ENCODE measurements at regions not wholly inside any gene's neighbourhood (a gene's known extent, or its start where the extent isn't known, plus 50 kb on each side); places are given as distances from the start of the nearest gene placed in this dataset.
A peak's percentile ranks its signal among the peaks of the same experiment; 100 is the strongest.
"Not testable (repeated sequence)": the region's sequence is repeated elsewhere in the genome, so short reads cannot be mapped to it uniquely, and the experiment has no call there.

GRCh38 chr11:39361557-39361956 lies 2097.9 kb downstream of the LRRC4C start:
- Histone ChIP-seq H3K27ac (no peak overlapping the region), H3K4me1 (no peaks in the 10 kb centered on the region), H3K9me3 (no peaks in the 10 kb centered on the region), H3K36me3 (no peaks in the 10 kb centered on the region), H3K4me3 (no peak overlapping the region), H3K27me3 (replicated peaks in 1 of 7) (no peaks in the 10 kb centered on the region)
- intact Hi-C loops (cut with DNase I; ENCODE audit: low total_unique reads) = no loop called here
- WGBS, 5 donors = 79 to 87% (median 84%) methylated on average over 1 of the region's 1 CpG
- TF ChIP-seq, protein P1, sequence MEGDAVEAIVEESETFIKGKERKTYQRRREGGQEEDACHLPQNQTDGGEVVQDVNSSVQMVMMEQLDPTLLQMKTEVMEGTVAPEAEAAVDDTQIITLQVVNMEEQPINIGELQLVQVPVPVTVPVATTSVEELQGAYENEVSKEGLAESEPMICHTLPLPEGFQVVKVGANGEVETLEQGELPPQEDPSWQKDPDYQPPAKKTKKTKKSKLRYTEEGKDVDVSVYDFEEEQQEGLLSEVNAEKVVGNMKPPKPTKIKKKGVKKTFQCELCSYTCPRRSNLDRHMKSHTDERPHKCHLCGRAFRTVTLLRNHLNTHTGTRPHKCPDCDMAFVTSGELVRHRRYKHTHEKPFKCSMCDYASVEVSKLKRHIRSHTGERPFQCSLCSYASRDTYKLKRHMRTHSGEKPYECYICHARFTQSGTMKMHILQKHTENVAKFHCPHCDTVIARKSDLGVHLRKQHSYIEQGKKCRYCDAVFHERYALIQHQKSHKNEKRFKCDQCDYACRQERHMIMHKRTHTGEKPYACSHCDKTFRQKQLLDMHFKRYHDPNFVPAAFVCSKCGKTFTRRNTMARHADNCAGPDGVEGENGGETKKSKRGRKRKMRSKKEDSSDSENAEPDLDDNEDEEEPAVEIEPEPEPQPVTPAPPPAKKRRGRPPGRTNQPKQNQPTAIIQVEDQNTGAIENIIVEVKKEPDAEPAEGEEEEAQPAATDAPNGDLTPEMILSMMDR (IDR thresholded peaks at IDR 0.05 in 8 of 11, conservative IDR thresholded peaks at IDR 0.05 in 3 of 11) = no peak
- no peak for TF ChIP-seq POLR2AphosphoS5 (IDR thresholded peaks at IDR 0.05)
- no peak for TF ChIP-seq POLR2A (IDR thresholded peaks at IDR 0.05)
- DNase-seq = no peak

GRCh38 chr11:39345834-39346442 lies 2113.5 kb downstream of the LRRC4C start:
- H3K36me3 ChIP-seq = no peaks in the 10 kb centered on the region
- intact Hi-C loops (cut with DNase I; ENCODE audit: low total_unique reads) = no loop called here
- peaks cover 0 to 7% (median 0%) of the 10 kb centered on the region in 6 donors for H3K4me1 ChIP-seq
- H3K27ac ChIP-seq = no peak overlapping the region
- H3K9me3 ChIP-seq = peaks cover 0 to 8% (median 0%) of the 10 kb centered on the region in 8 donors
- H3K27me3 ChIP-seq (replicated peaks in 1 of 7) = no peaks in the 10 kb centered on the region
- no peak for DNase-seq
- H3K4me3 ChIP-seq = no peak overlapping the region
- 46 to 61% (median 58%) methylated on average over 5 of the region's 5 CpGs for WGBS, 5 donors
- TF ChIP-seq POLR2AphosphoS5 (IDR thresholded peaks at IDR 0.05) (no peak), POLR2A (IDR thresholded peaks at IDR 0.05) (no peak)
- TF ChIP-seq, protein P1 (IDR thresholded peaks at IDR 0.05 in 8 of 11, conservative IDR thresholded peaks at IDR 0.05 in 3 of 11) = no peak

DNA sequence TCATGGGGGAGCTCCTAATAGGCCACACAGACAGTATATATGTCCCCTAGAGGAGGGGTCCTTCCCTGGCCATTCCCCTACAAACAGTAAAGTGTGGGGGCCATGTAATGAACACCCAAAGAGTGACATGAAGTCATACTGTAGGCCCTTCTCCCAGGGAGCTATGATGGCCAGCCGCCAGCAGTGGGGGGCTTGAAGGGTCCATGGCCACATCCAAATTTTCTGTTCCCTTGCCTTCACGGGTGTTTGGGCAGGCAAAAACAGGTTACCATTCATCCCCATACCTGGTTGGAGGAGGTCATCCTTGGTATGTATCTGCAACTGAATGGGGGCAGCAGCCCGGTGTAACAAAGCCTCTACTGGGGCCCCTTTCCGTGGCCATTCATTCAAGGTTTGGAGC lies 2118.0 kb downstream of the LRRC4C start:
- intact Hi-C loops (cut with DNase I; ENCODE audit: low total_unique reads) = no loop called here

GRCh38 chr11:39333006-39333405 lies 2126.4 kb downstream of the LRRC4C start:
- H3K9me3 ChIP-seq = peaks cover 0 to 30% (median 12%) of the 10 kb centered on the region in 8 donors
- H3K4me3 ChIP-seq; H3K27ac ChIP-seq; H3K27me3 ChIP-seq (replicated peaks in 1 of 7); H3K4me1 ChIP-seq; intact Hi-C loops (cut with DNase I; ENCODE audit: low total_unique reads); H3K36me3 ChIP-seq: not testable (repeated sequence)
- WGBS, 5 donors = 77 to 92% (median 79%) methylated on average over 11 to 21 of the region's 21 CpGs
- peak; percentile 62 for DNase-seq

More for the DNA sequence above, 2118.0 kb downstream of the LRRC4C start:
- Histone ChIP-seq H3K9me3 (peaks cover 0 to 39% (median 19%) of the 10 kb centered on the region in 8 donors), H3K4me3 (no peak overlapping the region), H3K36me3 (no peaks in the 10 kb centered on the region), H3K27me3 (replicated peaks in 1 of 7) (no peaks in the 10 kb centered on the region), H3K27ac (no peak overlapping the region), H3K4me1 (peaks cover 0 to 6% (median 0%) of the 10 kb centered on the region in 6 donors)
- 90 to 95% (median 93%) methylated on average over 4 of the region's 4 CpGs for WGBS, 5 donors
- DNase-seq = peak; percentile 31
- TF ChIP-seq, protein P1 (IDR thresholded peaks at IDR 0.05 in 8 of 11, conservative IDR thresholded peaks at IDR 0.05 in 3 of 11) = no peak
- TF ChIP-seq POLR2A (IDR thresholded peaks at IDR 0.05) = no peak
- TF ChIP-seq POLR2AphosphoS5 (IDR thresholded peaks at IDR 0.05) = no peak

Data from spleen (tissue), 11 donors.